NCI-H1105 (cell line): ENCODE measurements at regions not wholly inside any gene's neighbourhood (a gene's known extent, or its start where the extent isn't known, plus 50 kb on each side); places are given as distances from the start of the nearest gene placed in this dataset.
"Not testable (repeated sequence)": the region's sequence is repeated elsewhere in the genome, so short reads cannot be mapped to it uniquely, and the experiment has no call there.

Experiments
- DNase-seq: peaks from one replicate; lab custom pipeline; 2025; lab: John Stamatoyannopoulos, UW

DNA sequence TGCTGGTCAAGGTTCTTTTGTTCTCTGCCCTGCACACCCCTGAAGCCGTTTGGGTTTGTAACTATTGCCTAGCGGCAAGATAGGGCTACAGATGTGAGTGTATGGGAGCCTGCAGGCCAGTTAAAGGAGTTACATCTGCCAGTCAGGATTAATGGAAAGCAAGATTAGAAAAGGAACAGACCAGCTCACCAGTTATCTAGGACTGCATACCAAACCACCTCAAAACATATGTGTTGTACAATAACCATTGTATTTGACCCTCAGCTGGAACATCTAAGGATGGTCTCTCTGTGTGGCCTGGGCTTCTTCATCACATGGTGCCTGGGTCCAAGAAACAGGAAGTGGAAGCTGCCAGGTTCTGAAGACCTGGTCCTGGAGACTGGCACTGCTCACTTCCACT is 52.5 kb upstream of the FBXO28 start:
- DNase-seq, result no peak

DNA sequence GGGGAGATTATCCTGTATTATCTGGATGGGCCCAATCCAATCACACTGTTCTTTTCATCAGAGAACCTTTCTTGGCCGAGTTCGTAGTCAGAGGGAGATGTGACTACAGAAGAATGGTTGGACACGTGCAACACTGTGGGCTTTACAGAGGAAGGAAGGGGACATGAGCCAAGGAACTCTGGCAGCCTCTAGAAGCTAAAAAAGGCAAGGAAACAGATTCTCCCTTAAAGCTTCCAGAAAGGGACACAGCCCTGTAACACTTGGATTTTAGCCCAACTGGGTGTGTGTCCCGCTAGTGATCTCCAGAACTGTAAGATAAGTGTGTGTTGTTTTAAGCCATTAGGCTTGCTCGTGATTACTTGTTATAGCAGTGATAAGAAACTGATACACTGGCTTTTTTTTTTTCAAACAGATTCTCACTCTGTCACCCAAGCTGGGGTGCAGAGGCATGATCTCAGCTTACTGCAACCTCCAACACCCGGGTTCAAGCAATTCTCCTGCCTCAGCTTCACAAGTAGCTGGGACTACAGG is 53.9 kb upstream of the FBXO28 start:
- DNase-seq, result no peak

DNA sequence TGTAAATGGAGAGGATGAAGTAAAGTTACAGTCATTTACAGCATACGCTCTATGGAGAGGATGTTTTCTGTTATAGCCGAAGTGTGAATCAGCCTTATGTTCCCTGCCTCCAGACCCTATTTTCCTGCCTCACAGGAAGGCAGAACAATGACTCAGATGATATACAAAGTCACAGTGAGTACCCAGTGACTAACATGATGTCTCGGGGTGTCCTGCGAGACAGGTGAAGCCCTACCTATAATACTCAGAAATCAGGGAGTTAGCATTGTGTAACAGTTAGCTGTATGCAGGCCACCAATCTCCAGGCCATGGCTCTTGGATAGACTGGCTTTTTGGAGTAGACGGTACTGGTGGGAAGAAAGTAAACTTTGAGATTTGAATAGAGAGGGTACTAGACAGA is 55.6 kb upstream of the FBXO28 start:
- no peak for DNase-seq

DNA sequence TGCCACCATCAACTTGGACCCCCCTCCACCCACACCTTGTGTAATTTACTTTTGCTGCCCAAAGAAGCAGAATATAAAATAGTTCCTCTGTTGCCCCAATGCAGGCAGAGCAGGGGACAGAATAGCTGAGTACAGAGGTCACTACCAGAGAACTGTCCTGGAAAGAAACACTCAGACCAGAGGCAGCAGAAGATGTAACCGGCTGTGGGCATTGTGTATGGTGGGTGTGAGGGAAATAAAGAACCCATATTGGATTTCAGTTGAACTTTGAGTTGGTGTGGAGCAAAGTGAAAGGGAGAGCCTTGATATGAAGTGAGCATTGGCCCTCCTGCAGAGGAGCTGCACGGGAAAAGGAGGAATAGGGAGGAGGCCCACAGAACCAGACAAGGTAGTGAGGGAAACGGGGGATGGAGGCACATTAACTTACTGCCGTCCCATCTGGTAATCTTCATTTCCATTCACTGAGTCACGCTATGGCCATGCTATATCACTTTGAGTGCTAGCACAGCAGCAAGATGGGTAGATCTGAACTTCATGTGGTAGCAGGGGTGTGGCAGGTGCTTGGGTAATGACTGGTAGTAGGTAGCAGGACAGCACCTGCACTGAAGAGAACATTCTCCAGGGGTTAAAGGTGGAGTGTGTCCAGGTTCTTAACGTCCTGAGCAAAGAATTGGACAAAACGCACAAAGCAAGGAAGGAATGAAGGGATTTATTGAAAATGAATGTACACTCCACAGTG is 56.3 kb upstream of the FBXO28 start:
- DNase-seq, result no peak

DNA sequence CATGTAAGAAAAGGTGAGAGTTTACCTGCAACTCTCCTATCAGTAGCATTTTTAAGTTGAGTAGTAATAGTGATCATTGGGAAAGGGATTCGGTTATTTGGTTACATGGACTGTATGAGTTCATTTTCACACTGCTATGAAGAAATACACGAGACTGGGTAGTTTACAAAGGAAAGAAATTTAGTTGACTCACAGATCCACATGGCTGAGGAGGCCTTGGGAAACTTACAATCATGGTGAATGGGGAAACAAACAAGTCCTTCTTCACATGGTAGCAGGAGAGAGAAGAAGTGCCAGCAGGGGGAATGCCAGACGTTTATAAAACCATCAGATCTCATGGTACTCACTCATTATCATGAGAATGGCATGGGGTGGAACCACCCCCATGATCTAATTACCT is 59.3 kb upstream of the FBXO28 start:
- no peak for DNase-seq

DNA sequence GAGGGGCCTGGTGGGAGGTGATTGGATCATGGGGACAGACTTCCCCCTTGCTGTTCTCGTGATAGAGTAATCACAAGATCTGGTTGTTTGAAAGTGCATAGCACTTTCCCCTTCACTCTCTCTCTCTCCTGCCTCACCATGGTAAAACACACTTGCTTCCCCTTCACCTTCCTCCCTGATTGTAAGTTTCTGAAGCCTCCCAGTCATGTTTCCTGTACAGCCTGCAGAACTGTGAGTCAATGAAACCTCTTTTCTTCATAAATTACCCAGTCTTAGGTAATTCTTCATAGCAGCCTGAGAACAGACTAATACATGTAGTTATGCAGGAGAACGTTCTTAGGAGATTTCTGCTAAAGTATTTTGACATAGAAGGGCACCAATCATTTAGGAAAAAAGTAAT is 59.9 kb upstream of the FBXO28 start:
- DNase-seq, result no peak

DNA sequence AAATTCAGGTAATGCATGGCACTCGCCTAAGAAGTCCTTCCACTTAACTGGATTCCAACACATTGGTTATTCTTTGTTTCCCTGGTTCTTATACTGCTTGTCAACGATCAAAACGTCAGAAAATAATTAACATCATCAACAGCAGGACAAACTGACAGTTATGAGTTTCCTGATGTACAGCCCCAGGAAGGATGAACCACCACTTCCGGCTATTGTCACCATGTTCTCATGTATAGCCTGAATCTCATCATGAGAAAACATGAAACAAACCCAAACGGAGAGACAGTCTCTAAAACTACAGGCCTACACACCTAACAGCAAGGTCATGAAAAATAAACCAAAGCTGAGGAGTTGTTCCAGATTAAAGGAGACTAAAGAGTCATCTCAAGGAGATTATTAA is 60.5 kb upstream of the FBXO28 start:
- DNase-seq, result no peak

DNA sequence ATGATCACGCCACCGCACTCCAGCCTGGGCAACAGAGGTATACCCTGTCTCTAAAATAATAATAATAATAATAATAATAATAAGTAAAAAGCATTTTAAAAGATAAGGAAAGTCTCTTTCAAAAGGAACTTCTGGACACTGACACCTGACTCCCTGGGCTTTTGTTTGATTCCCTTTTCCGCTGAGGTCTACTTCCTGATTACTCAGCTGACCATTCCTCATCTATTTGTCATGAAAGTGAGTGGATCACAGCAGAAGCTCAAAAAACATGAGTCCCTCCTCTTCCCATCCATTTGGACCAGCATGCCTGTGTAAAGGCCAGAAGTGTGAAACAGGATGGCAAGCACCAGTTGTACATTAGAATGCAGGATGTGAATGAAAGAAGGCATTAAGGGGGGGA is 61.1 kb upstream of the FBXO28 start:
- DNase-seq, result no peak

DNA sequence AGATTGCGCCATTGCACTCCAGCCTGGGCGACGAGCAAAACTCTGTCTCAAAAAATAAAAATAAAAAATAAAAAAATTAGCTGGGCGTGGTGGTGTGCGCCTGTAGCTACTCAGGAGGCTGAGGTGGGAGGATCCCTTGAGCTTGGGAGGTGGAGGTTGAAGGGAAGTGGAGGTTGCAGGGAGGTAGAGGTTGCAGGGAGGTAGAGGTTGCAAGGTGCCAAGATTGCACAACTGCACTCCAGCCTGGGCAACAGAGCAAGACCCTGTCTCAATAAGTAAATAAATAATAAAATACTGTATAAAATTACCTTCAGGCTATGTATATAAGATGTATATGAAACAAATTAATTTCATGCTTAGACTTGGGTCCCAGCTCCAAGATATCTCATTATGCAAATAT is 62.1 kb upstream of the FBXO28 start:
- DNase-seq, result not testable (repeated sequence)

DNA sequence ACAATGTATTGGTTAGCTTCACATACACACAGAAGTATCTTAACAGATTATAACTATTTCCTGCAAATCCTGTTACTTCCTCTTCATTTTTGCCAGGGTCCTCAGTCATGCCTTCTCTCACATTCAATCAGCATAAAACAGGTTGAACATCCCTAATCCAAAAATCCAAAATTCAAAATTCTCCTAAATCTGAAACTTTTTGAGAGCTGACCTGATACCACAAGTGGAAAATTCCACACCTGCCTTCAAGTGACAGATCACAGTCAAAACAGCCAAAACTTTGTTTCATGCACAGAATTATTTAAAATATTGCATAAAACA is 62.9 kb upstream of the FBXO28 start:
- DNase-seq, result no peak

DNA sequence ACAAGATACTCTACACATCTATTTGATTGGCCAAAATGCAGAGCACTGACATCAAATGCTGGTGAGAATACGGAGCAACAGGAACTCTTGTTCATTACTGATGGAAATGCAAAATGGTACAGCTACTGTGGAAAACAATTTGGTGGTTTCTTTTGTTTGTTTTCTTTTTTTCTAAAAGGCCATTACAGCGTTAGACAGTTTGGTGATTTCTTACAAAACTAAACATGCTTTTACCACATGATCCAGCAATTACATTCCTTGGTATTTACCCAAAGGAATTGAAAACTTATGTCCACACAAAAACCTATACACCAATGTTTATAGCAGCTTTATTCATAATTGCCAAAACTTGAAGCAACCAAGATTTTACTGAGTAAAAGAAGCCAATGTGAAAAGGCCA is 66.4 kb upstream of the FBXO28 start:
- DNase-seq, result no peak

DNA sequence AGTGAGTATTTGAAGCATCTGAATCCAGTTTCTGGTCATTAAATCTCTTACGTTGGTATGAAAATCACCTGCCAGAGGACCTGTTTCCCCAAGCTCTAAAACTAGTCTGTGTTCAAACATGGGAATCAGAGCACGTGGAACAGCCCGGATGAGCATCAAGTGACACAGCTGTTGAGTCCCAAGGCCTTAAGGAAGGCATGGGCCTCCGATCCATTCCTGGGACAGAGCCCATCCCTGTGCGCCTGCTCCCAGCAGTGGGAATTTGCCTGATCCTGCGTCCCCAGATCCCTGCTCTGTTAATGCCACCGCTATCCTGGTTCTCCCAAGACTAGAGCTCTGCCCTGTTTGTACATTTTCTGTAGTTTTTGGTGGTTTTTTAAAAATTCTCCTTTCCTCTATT is 68.4 kb upstream of the FBXO28 start:
- no peak for DNase-seq

DNA sequence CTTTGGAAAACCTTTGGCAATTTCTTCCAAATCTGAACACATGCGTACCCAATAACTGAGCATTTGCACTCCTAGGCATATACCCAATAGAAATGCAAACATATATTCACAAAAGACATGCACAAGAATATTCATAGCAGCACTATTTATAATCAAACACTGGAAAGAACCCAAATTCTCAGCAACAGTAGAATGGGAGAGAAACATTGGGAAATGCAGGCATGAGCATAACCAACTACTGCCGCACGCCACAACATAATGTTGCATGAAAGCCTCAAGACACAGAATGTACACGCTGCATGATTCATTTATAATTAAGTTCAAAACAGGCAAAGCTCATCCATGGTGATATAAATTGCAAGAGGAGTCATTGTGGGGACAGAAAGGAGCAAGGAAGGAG is 69.5 kb upstream of the FBXO28 start:
- DNase-seq, result no peak

DNA sequence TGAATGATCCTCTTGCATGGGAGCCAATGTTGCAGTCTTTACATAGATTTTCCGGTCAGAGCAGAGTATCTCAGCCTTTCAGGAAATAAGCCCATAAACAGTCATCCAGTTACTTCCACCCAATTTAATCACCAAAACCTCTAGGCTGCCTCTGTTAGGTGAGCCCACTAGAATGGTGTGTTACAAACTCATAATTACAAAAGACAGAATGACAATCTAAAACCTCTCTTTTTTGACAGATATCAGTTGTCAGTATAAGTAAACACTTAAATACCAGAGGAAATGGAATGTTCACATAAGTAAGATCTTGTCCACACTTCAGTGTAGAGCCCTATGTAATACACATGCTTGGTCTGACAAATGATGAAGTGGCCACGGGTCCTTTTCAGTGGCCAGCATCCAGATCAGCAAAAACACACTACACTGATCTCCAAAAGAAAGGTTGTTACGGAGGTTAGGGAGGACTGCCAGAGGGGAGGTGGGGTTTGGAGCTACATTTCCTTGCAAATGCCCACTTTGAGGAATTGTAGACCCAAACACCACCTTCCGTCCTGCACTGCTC is 71.3 kb upstream of the FBXO28 start:
- no peak for DNase-seq

DNA sequence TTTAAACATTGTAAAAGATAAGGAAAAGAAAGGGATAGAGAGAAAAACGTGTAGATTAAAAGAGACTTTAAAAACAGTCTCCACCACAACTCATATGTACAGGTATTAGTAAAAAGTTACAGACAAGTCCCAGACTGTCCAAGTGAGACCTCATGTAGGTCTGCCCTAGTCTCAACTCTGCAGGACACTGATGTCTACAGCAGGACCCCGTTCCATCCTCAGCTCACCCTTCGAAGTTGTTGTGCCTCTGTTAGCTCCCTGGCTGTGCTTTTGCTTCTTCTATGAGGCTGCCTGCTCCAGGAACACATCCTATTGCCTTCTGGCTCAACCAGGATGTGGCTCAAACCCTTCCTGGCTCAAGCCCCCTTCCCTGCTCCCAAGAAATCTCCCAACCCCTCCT is 72.9 kb upstream of the FBXO28 start:
- DNase-seq, result no peak

DNA sequence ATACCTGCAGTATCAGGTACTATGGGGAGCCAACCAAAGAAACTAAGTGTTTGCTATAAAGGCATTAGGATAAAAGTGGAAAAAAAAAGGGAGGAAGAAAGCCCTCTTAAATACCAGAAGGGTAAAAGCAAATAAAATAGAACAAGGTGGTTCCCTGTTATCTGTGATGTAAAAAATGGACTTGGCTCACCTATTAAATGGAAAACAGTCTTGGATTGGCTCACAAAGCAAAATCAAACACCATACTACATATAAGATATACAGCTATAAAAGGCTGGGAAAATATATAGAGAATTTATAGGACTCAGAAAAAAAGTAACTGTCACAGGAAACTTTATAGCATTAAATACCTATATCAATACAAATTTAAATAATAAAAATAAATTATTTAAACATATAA is 73.5 kb upstream of the FBXO28 start:
- not testable (repeated sequence) for DNase-seq

DNA sequence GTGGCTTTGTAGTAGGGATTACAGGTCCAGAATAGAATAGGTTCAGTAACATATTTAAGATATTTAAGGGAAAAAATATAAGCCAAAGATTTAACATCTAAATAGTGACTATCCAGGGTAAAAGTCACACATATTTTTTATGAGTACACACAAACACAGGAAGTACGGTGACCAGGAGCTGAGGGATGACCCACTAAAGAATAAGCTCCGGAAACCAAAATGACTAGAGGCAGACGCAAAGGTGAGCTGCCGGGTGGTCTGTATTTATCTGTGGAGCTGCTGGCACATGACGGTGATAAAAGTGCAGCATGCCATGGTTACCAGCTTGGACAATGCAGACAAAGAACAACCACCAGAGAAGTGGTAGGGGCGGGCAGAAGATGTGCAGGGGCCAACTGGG is 73.9 kb upstream of the FBXO28 start:
- DNase-seq, result not testable (repeated sequence)

DNA sequence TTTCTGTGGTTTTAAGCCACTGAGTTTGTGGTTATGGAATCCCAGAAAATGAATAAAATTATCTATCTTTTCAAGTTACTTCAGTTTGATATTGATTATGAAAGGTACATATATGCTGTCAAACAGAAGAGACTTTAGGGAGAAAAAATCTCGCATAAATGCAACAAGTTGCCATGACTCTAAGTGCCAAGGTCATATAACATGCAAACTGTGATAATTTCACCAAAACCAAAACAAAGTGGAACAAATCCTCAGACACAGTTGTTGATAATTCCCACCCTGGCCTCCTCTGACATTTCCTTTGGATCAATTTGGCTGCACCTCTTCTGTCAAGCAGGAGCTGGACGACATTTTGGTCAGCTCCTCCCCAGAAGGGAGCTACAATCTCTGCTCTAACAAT is 75.1 kb upstream of the FBXO28 start:
- not testable (repeated sequence) for DNase-seq

DNA sequence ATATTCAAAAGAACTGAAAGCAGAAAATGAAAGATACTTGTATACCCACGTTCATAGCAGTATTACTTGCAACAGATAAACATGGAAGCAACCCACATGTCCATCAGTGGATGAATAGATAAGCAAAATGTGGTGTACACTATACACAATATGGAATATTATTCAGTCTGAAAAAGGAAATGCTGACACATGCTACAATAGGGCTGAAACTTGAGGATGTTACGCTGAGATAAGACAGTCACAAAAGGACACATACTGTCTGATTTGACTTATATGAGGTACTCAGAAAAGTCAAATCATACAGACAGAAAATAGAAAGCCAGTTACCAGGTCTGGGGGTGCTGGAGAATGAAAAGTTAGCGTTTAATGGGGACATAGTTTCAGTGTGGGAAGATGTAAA is 76.5 kb upstream of the FBXO28 start:
- not testable (repeated sequence) for DNase-seq

DNA sequence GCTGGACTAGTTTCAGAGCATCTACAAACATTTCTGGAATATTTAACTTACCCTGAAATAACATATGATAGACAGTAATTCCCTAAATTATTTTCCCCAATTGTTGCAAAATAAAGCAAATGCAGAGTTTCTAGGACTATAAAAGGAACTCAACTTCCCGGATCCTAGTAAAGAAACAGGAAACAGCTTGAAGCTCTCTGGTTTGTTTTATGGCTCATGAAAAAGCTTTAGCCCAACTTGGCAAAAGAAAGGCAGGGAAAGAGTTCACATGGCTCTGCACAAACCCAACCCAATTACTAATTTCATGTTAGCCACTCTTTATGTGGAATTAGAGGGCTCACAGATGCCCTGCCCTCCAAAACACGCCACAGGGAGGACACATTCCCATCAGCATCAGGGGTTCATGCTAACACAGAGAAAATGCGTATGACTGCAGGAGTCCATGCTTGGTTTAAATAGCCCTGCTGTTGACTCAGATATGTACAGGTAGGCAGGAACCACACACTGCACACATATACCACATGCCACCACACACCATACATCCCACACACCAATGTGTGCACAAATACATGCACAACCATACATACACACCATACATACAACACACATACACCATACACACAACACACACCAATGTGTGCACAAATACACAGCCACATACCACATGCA is 81.2 kb upstream of the FBXO28 start:
- DNase-seq, result not testable (repeated sequence)

DNA sequence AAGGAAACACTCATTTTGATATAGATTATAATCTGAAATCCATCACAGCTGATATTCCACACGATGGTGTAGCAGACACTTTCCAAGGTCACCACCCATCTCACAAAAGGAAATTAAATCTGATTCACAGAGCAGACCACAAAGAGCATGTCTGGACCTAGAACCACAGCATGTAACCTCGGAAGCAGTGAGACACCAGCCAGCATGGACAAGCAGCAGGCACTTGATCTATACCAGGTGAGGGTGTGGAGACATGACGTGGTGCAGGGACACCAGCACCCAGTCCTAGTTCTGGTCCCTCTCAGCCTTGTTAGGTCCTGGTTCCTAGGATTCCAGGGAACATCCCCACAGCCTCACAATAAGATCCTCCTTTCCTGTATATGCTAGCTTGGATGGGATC is 81.9 kb upstream of the FBXO28 start:
- not testable (repeated sequence) for DNase-seq

DNA sequence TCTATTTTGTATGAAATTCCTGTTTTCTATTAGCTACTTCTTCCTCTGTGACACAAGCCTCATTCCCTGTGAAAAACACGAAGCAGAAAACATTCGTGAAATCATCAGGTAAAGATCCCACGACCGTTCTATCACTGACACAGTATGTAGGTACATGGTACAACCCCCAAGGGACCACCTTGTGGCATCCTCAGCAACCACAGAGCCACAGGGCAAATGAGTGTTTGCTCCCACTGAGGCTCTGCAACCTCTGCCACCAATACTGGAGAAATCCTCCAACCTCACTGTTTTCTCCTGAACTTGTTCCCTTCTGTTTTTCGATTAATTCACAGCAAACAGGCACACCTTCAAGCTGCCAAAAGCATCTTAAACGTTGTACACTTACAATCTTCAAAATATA is 83.7 kb upstream of the FBXO28 start:
- not testable (repeated sequence) for DNase-seq

DNA sequence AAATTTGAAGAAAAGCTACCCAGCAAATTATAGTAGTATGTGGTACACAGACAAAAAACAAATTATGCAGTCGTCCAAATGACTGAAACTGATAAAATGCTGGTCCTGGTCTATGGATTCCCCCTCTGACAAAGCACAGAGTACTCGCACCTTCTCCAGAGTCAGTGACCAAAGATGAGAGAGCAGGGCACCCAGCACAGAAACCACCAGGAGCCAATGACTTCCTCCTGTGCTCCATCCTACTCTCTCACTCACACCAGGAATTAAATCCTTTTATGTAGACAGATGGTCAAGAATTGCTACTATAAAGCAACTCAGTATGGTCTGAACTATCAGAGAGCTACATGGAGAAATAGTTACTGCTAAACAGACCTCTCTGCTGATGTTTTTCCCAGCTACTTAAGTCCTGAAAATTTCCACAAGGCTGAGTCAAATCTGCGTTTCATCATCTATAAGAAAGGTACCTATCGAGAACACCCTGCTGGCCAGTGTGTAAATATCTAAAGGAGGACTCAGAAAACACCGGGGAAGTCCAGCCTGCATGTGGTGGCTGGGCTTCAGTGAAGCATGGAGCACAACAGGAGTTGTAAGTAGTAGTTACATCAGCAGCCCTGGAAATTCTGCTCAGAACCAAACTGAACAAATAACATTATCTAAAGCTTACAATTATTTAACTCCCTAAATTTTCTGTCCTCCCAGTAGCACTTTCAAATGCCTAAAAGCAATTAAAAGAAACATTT is 84.5 kb upstream of the FBXO28 start:
- not testable (repeated sequence) for DNase-seq
